CD14-positive monocyte (primary cell): ENCODE measurements at regions not wholly inside any gene's neighbourhood (a gene's known extent, or its start where the extent isn't known, plus 50 kb on each side); places are given as distances from the start of the nearest gene placed in this dataset.

Experiments
- DNase-seq, 3 donors: peaks; one replicate each; pipeline ENCODE4 v3.0.0-alpha.2; 2011 to 2022
- H2AFZ ChIP-seq: 2 replicates; pipeline ENCODE4 v1.6.0; 2012; ENCODE audit warnings: mild to moderate bottlenecking, low read depth, low read length, inconsistent platforms; ENCODE audit not compliant: insufficient read depth, poor library complexity, severe bottlenecking
- H3K27ac ChIP-seq, 2 donors: 1 replicate in 1 of 2; 2 replicates in 1 of 2; pipeline ENCODE4 v1.5.1; 2012 to 2013; ENCODE audit warnings: low read length in 2 of 2, control low read depth in 1 of 2, inconsistent platforms in 1 of 2, low read depth in 1 of 2, mild to moderate bottlenecking in 1 of 2
- H3K27me3 ChIP-seq, 2 donors: one replicate each; pipeline versions ENCODE4 v1.6.0 to v1.6.1; 2011 to 2013; ENCODE audit warnings: low read length in 2 of 2; ENCODE audit not compliant: control insufficient read depth in 2 of 2, insufficient read depth in 2 of 2
- H3K36me3 ChIP-seq, 2 donors: replicated peaks in 1 of 2; 1 replicate in 1 of 2; 2 replicates in 1 of 2; pipeline versions ENCODE4 v1.5.1 to v1.6.1; 2012 to 2013; ENCODE audit warnings: low read length in 2 of 2, control low read depth in 1 of 2, inconsistent platforms in 1 of 2, mild to moderate bottlenecking in 1 of 2; ENCODE audit not compliant: insufficient read depth in 2 of 2, control insufficient read depth in 1 of 2
- H3K4me1 ChIP-seq, 2 donors: 1 replicate in 1 of 2; 2 replicates in 1 of 2; pipeline versions ENCODE4 v1.5.1 to v1.6.1; 2012 to 2013; ENCODE audit warnings: low read length in 2 of 2, control low read depth in 1 of 2, inconsistent platforms in 1 of 2, mild to moderate bottlenecking in 1 of 2, moderate library complexity in 1 of 2; ENCODE audit not compliant: insufficient read depth in 2 of 2, control insufficient read depth in 1 of 2
- H3K4me2 ChIP-seq: replicated peaks from 2 replicates; pipeline ENCODE3; 2012; ENCODE audit warnings: low read length, moderate library complexity, mild to moderate bottlenecking; ENCODE audit not compliant: poor library complexity, severe bottlenecking; ENCODE audit errors: extremely low read depth
- H3K4me3 ChIP-seq, 3 experiments: fragments of 200-600 bp in 1 of 3; sonication (generic) in 1 of 3; replicated peaks in 1 of 3; 1 replicate in 2 of 3; 2 replicates in 1 of 3; pipeline ENCODE4 v1.5.1; 2011 to 2013; ENCODE audit warnings: low read length in 3 of 3, mild to moderate bottlenecking in 3 of 3, control low read depth in 2 of 3, low read depth in 2 of 3, inconsistent platforms in 1 of 3, moderate library complexity in 1 of 3
- H3K79me2 ChIP-seq: 2 replicates; pipeline ENCODE4 v1.6.0; 2012; ENCODE audit warnings: mild to moderate bottlenecking, control low read depth, inconsistent platforms, low read length, moderate library complexity; ENCODE audit not compliant: insufficient read depth
- H3K9ac ChIP-seq: 2 replicates; pipeline ENCODE4 v1.6.0; 2017; ENCODE audit warnings: low read length, mild to moderate bottlenecking; ENCODE audit not compliant: insufficient read depth, poor library complexity, severe bottlenecking
- H3K9me3 ChIP-seq, 2 donors: replicated peaks in 1 of 2; 1 replicate in 1 of 2; 2 replicates in 1 of 2; pipeline versions ENCODE4 v1.5.1 to v1.6.1; 2012 to 2013; ENCODE audit warnings: low read length in 2 of 2, control low read depth in 1 of 2; ENCODE audit not compliant: control insufficient read depth in 1 of 2, insufficient read depth in 1 of 2
- H4K20me1 ChIP-seq: 2 replicates; pipeline ENCODE4 v1.6.0; 2012; ENCODE audit warnings: mild to moderate bottlenecking, low read length, control low read depth, moderate library complexity; ENCODE audit not compliant: insufficient read depth
- H3K27ac Mint-ChIP-seq, 7 donors: one replicate each; pipeline ENCODE4 v1.8.0; 2020; ENCODE audit warnings: mild to moderate bottlenecking in 7 of 7, mixed read lengths in 7 of 7, moderate library complexity in 6 of 7, inconsistent platforms in 2 of 7
- H3K27me3 Mint-ChIP-seq, 3 donors: one replicate each; pipeline ENCODE4 v1.8.0; 2021 to 2022; ENCODE audit warnings: low read depth in 3 of 3, mild to moderate bottlenecking in 3 of 3, mixed read lengths in 3 of 3, moderate library complexity in 3 of 3, inconsistent platforms in 1 of 3
- H3K36me3 Mint-ChIP-seq, 2 donors: one replicate each; pipeline ENCODE4 v1.8.0; 2020; ENCODE audit warnings: mixed read lengths in 2 of 2, inconsistent platforms in 1 of 2, mild to moderate bottlenecking in 1 of 2
- H3K4me1 Mint-ChIP-seq: one replicate; pipeline ENCODE4 v1.8.0; 2020; ENCODE audit warnings: mild to moderate bottlenecking, mixed read lengths
- H3K4me3 Mint-ChIP-seq, 2 donors: one replicate each; pipeline ENCODE4 v1.8.0; 2020; ENCODE audit warnings: mild to moderate bottlenecking in 2 of 2, mixed read lengths in 2 of 2, moderate library complexity in 1 of 2
- H3K9me3 Mint-ChIP-seq, 7 donors: one replicate each; pipeline ENCODE4 v1.8.0; 2020 to 2022; ENCODE audit warnings: mixed read lengths in 7 of 7, mild to moderate bottlenecking in 6 of 7, moderate library complexity in 6 of 7, inconsistent platforms in 2 of 7
- WGBS: methylation state at CpG from one replicate; pipeline ENCODE4 v1.1.5; 2013; ENCODE audit warnings: missing lambda C conversion rate; ENCODE audit not compliant: insufficient coverage; 5-methylcytosine and 5-hydroxymethylcytosine counted together
- intact Hi-C, 2 donors: fragments of 100-400 bp; cut with micrococcal nuclease; formaldehyde crosslinking; loops; one replicate each; pipeline versions ENCODE4 v1.15.0 to v1.15.1; 2023
- TF ChIP-seq, protein P1 (sequence below): fragments of 200-600 bp; IDR thresholded peaks from one replicate; pipeline ENCODE4 v1.8.0; 2022; ENCODE audit warnings: antibody characterized with exemption, mild to moderate bottlenecking

DNA sequence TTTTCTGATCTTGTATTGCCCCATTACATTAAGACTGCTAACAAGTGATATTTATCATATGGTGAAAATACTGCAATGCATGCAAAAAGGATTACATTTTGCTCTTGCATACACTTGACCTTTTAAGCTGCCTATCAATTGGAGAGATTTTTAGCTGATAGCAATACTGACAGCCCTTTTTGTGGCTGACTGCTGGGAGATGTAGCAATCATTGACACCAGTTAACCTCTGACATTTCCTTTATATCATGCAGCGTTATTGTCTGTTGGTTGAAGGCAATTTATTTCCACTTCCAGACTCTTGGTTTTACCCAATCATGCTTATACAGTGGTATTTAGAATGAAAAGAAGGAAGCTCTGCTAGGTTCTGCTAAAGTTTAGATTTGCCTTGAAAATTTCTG, 364.0 kb downstream of the LMO7 start:
- no peaks in the 10 kb centered on the region for H3K36me3 ChIP-seq
- H3K4me1 ChIP-seq, result no peaks in the 10 kb centered on the region
- WGBS, result no CpG with 5 or more reads among the region's 1 CpG
- Mint-ChIP-seq H3K4me3 (no peak overlapping the region), H3K9me3 (peaks cover 0 to 1% (median 0%) of the 10 kb centered on the region in 7 donors), H3K27me3 (no peaks in the 10 kb centered on the region), H3K36me3 (no peaks in the 10 kb centered on the region), H3K4me1 (no peaks in the 10 kb centered on the region), H3K27ac (no peak overlapping the region)
- no peaks in the 10 kb centered on the region for H4K20me1 ChIP-seq
- H3K27ac ChIP-seq, result no peak overlapping the region
- H3K27me3 ChIP-seq, result no peaks in the 10 kb centered on the region
- no peak overlapping the region for H3K4me3 ChIP-seq
- H3K4me2 ChIP-seq, result no peak overlapping the region
- intact Hi-C loops, result no loop called here
- H3K9me3 ChIP-seq, result no peaks in the 10 kb centered on the region
- H3K79me2 ChIP-seq, result no peaks in the 10 kb centered on the region
- no peak overlapping the region for H3K9ac ChIP-seq
- TF ChIP-seq, protein P1, sequence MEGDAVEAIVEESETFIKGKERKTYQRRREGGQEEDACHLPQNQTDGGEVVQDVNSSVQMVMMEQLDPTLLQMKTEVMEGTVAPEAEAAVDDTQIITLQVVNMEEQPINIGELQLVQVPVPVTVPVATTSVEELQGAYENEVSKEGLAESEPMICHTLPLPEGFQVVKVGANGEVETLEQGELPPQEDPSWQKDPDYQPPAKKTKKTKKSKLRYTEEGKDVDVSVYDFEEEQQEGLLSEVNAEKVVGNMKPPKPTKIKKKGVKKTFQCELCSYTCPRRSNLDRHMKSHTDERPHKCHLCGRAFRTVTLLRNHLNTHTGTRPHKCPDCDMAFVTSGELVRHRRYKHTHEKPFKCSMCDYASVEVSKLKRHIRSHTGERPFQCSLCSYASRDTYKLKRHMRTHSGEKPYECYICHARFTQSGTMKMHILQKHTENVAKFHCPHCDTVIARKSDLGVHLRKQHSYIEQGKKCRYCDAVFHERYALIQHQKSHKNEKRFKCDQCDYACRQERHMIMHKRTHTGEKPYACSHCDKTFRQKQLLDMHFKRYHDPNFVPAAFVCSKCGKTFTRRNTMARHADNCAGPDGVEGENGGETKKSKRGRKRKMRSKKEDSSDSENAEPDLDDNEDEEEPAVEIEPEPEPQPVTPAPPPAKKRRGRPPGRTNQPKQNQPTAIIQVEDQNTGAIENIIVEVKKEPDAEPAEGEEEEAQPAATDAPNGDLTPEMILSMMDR, result no peak
- no peak for DNase-seq
- H2AFZ ChIP-seq, result no peak overlapping the region

DNA sequence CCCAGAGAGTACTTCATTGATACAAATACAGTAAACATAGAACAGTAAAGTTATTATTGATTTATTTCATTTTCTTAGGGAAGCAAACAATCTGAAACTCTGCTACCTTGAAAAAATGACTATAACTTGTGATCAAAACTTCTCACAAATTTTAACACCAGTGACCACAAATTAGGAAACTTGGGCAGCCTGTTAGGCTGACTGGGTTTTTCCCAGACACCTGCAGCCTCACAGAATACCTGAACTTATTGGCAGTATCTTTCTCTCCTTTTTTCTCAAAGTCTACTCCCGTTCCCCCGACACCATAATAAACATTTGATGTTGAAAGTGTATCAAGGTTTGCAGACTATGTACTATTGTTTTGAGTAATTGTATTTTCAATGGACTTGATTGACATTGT, 360.5 kb downstream of the LMO7 start:
- H3K79me2 ChIP-seq, result no peaks in the 10 kb centered on the region
- TF ChIP-seq, protein P1, result no peak
- WGBS, result no CpG with 5 or more reads among the region's 2 CpGs
- H3K27ac ChIP-seq, result no peak overlapping the region
- no peak overlapping the region for H3K9ac ChIP-seq
- no peak overlapping the region for H2AFZ ChIP-seq
- no peaks in the 10 kb centered on the region for H3K27me3 Mint-ChIP-seq
- intact Hi-C loops, result no loop called here
- no peak overlapping the region for H3K4me2 ChIP-seq
- no peak overlapping the region for H3K27ac Mint-ChIP-seq
- H3K27me3 ChIP-seq, result no peaks in the 10 kb centered on the region
- no peak overlapping the region for H3K4me3 Mint-ChIP-seq
- no peaks in the 10 kb centered on the region for H3K4me1 Mint-ChIP-seq
- H4K20me1 ChIP-seq, result no peaks in the 10 kb centered on the region
- H3K36me3 Mint-ChIP-seq, result no peaks in the 10 kb centered on the region
- H3K4me3 ChIP-seq, result no peak overlapping the region
- H3K4me1 ChIP-seq, result no peaks in the 10 kb centered on the region
- no peaks in the 10 kb centered on the region for H3K36me3 ChIP-seq
- DNase-seq, result no peak
- H3K9me3 ChIP-seq, result no peaks in the 10 kb centered on the region
- H3K9me3 Mint-ChIP-seq, result peaks cover 0 to 3% (median 0%) of the 10 kb centered on the region in 7 donors
